Stimulated activated CD8-positive, alpha-beta memory T cell treated with anti-CD3 and anti-CD28 coated beads, Interleukin-4, amount 100 ng/mL, for 24 hours (primary cell): ENCODE measurements at regions not wholly inside any gene's neighbourhood (a gene's known extent, or its start where the extent isn't known, plus 50 kb on each side); places are given as distances from the start of the nearest gene placed in this dataset.

ENCODE experiments used
- DNase-seq: peaks from one replicate; pipeline ENCODE4 v3.0.0-alpha.2; 2020; ENCODE audit warnings: low read depth

- no peak for DNase-seq
Observed at GRCh38 chr5:4124221-4124970, 528.8 kb downstream of the IRX1 start.

GRCh38 chr5:4128994-4129393 lies 533.4 kb downstream of the IRX1 start:
- no peak for DNase-seq

GRCh38 chr5:4129523-4129922 lies 533.9 kb downstream of the IRX1 start:
- DNase-seq, result no peak

GRCh38 chr5:4130819-4131218 lies 535.2 kb downstream of the IRX1 start:
- DNase-seq, result no peak

GRCh38 chr5:4137781-4138180 lies 542.1 kb downstream of the IRX1 start:
- no peak for DNase-seq

- no peak for DNase-seq
Observed at GRCh38 chr5:4142842-4143241, 547.2 kb downstream of the IRX1 start.

GRCh38 chr5:4144411-4145007 lies 548.9 kb downstream of the IRX1 start:
- no peak for DNase-seq

GRCh38 chr5:4145511-4145910 lies 549.9 kb downstream of the IRX1 start:
- no peak for DNase-seq

GRCh38 chr5:4148009-4148408 lies 552.4 kb downstream of the IRX1 start:
- DNase-seq, result no peak

GRCh38 chr5:4150067-4150466 lies 554.4 kb downstream of the IRX1 start:
- no peak for DNase-seq

- DNase-seq, result no peak
Observed at GRCh38 chr5:4156153-4156552, 560.5 kb downstream of the IRX1 start.

- no peak for DNase-seq
Observed at GRCh38 chr5:4156889-4157288, 561.3 kb downstream of the IRX1 start.

GRCh38 chr5:4158750-4159447 lies 563.3 kb downstream of the IRX1 start:
- no peak for DNase-seq

- no peak for DNase-seq
Observed at GRCh38 chr5:4159681-4160080, 564.0 kb downstream of the IRX1 start.

GRCh38 chr5:4164167-4164566 lies 568.5 kb downstream of the IRX1 start:
- no peak for DNase-seq

GRCh38 chr5:4180703-4181102 lies 585.1 kb downstream of the IRX1 start:
- DNase-seq, result no peak

GRCh38 chr5:4182144-4182543 lies 586.5 kb downstream of the IRX1 start:
- DNase-seq, result no peak

GRCh38 chr5:4185127-4185526 lies 589.5 kb downstream of the IRX1 start:
- DNase-seq, result no peak

- no peak for DNase-seq
Observed at GRCh38 chr5:4188704-4189103, 593.1 kb downstream of the IRX1 start.

- DNase-seq, result no peak
Observed at GRCh38 chr5:4189317-4189716, 593.7 kb downstream of the IRX1 start.

- DNase-seq, result no peak
Observed at GRCh38 chr5:4191041-4191440, 595.4 kb downstream of the IRX1 start.

- DNase-seq, result no peak
Observed at GRCh38 chr5:4191703-4192102, 596.1 kb downstream of the IRX1 start.

GRCh38 chr5:4192111-4192510 lies 596.5 kb downstream of the IRX1 start:
- no peak for DNase-seq
